Endothelial cell (in vitro differentiated cells): ENCODE measurements at regions not wholly inside any gene's neighbourhood (a gene's known extent, or its start where the extent isn't known, plus 50 kb on each side); places are given as distances from the start of the nearest gene placed in this dataset.

Source experiments
- DNase-seq: peaks from one replicate; pipeline ENCODE4 v3.0.0; 2021; ENCODE audit warnings: low spot score
- H3K27ac Mint-ChIP-seq: one replicate; pipeline ENCODE4 v1.8.0; 2021; ENCODE audit warnings: mixed read lengths, inconsistent platforms; ENCODE audit not compliant: unreplicated experiment
- H3K27me3 Mint-ChIP-seq: one replicate; pipeline ENCODE4 v1.8.0; 2021; ENCODE audit warnings: mild to moderate bottlenecking, moderate library complexity, mixed read lengths, inconsistent platforms; ENCODE audit not compliant: unreplicated experiment
- H3K36me3 Mint-ChIP-seq: one replicate; pipeline ENCODE4 v1.8.0; 2021; ENCODE audit warnings: mild to moderate bottlenecking, low read depth, mixed read lengths, inconsistent platforms; ENCODE audit not compliant: unreplicated experiment
- H3K4me1 Mint-ChIP-seq: one replicate; pipeline ENCODE4 v1.8.0; 2021; ENCODE audit warnings: mild to moderate bottlenecking, mixed read lengths, inconsistent platforms; ENCODE audit not compliant: unreplicated experiment
- H3K4me3 Mint-ChIP-seq: one replicate; pipeline ENCODE4 v1.8.0; 2021; ENCODE audit warnings: mild to moderate bottlenecking, mixed read lengths, inconsistent platforms; ENCODE audit not compliant: unreplicated experiment
- H3K9me3 Mint-ChIP-seq: one replicate; pipeline ENCODE4 v1.8.0; 2021; ENCODE audit warnings: mixed read lengths, inconsistent platforms; ENCODE audit not compliant: unreplicated experiment
- CTCF ChIP-seq: fragments of 200-600 bp; sonication (generic); IDR thresholded peaks from one replicate; pipeline ENCODE4 v1.5.0; 2021; ENCODE audit warnings: antibody characterized with exemption; ENCODE audit not compliant: unreplicated experiment

DNA sequence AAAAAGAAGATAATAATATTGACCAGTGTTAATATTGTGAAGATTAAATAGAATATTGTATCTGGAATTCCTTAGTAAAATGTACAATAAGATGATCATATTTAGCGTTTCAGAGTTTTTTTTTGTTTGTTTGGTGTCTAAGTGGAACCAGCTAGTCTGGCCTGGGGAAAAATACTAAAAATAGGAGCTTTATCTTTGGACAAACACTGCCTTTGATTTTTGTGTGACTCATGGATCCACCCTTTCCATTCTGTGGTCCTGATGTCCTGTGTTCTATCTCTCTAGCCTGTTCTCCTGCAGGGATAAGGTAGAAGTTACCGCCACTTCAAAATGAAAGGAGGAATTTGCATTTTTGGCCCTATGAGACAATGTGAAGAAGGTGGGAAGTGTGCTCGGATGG, 79.7 kb upstream of the CRBN start:
- DNase-seq, result no peak
- no peak for TF ChIP-seq CTCF
- H3K4me3 Mint-ChIP-seq, result no peak overlapping the region
- H3K36me3 Mint-ChIP-seq, result peaks cover 5% of the 10 kb centered on the region
- H3K27me3 Mint-ChIP-seq, result peaks cover 2% of the 10 kb centered on the region
- H3K27ac Mint-ChIP-seq, result no peak overlapping the region
- H3K4me1 Mint-ChIP-seq, result no peaks in the 10 kb centered on the region
- peaks cover 25% of the 10 kb centered on the region for H3K9me3 Mint-ChIP-seq

- no peak overlapping the region for H3K4me3 Mint-ChIP-seq
- DNase-seq, result no peak
- no peaks in the 10 kb centered on the region for H3K4me1 Mint-ChIP-seq
- H3K27me3 Mint-ChIP-seq, result peaks cover 2% of the 10 kb centered on the region
- H3K27ac Mint-ChIP-seq, result no peak overlapping the region
- no peak for TF ChIP-seq CTCF
- peaks cover 12% of the 10 kb centered on the region for H3K36me3 Mint-ChIP-seq
- peaks cover 30% of the 10 kb centered on the region for H3K9me3 Mint-ChIP-seq
Observed at GRCh38 chr3:3258281-3258680, 78.8 kb upstream of the CRBN start.

GRCh38 chr3:3241596-3241995, 62.1 kb upstream of the CRBN start:
- DNase-seq, result no peak
- Mint-ChIP-seq H3K27me3 (peaks cover 3% of the 10 kb centered on the region), H3K4me3 (no peak overlapping the region), H3K9me3 (peaks cover 44% of the 10 kb centered on the region), H3K4me1 (no peaks in the 10 kb centered on the region), H3K27ac (no peak overlapping the region), H3K36me3 (peaks cover 10% of the 10 kb centered on the region)
- TF ChIP-seq CTCF, result no peak

- Mint-ChIP-seq H3K4me3 (no peak overlapping the region), H3K27ac (no peak overlapping the region), H3K9me3 (peaks cover 43% of the 10 kb centered on the region), H3K27me3 (peaks cover 1% of the 10 kb centered on the region), H3K4me1 (no peaks in the 10 kb centered on the region), H3K36me3 (peaks cover 8% of the 10 kb centered on the region)
- TF ChIP-seq CTCF, result no peak
- no peak for DNase-seq
Observed at GRCh38 chr3:3240986-3241385, 61.5 kb upstream of the CRBN start.

DNA sequence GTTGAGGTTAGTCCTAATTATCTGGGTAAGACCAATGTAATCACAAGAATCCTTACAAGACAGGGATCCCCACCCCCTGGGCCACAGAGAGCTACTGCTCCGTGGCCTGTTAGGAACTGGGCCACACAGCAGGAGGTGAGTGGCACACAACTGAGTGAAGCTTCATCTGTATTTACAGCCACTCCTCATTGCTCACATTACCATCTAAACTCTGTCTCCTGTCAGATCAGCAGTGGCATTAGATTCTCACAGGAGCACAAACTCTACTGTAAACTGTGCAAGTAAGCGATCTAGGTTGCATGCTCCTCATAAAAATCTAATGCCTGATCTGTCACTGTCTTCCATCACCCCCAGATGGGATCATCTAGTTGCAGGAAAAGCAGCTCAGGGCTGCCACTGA, 58.5 kb upstream of the CRBN start:
- H3K9me3 Mint-ChIP-seq, result peaks cover 32% of the 10 kb centered on the region
- no peak for TF ChIP-seq CTCF

More for the DNA sequence above, 58.5 kb upstream of the CRBN start:
- Mint-ChIP-seq H3K27ac (no peak overlapping the region), H3K4me3 (no peak overlapping the region), H3K36me3 (peaks cover 4% of the 10 kb centered on the region), H3K27me3 (no peaks in the 10 kb centered on the region), H3K4me1 (no peaks in the 10 kb centered on the region)
- no peak for DNase-seq
